GM12878 (cell line): ENCODE measurements at regions not wholly inside any gene's neighbourhood (a gene's known extent, or its start where the extent isn't known, plus 50 kb on each side); places are given as distances from the start of the nearest gene placed in this dataset.

Experiments
- ATAC-seq: fragments of 200-7000 bp; cut with Tn5 transposase; 3 replicates; pipeline ENCODE4 v1.9.1; 2020; ENCODE audit warnings: mild to moderate bottlenecking, moderate library complexity
- BruUV-seq: library from RNA; stranded (reverse); fragments of 400-500 nt; replicated peaks from 2 replicates; lab custom pipeline; 2021; lab: Mats Ljungman, UMichigan
- CTCF ChIA-PET: fragments of 300-600 bp; sonication (Branson Sonifier 250); formaldehyde crosslinking; extraction: SDS; loops from one replicate; lab custom pipeline; 2021; ENCODE audit warnings: inconsistent platforms; lab: Yijun Ruan, JAX
- POLR2A ChIA-PET: fragments of 350-600 bp; formaldehyde crosslinking; extraction: SDS; loops from one replicate; lab custom pipeline; 2021; ENCODE audit warnings: inconsistent platforms; lab: Charles Lee
- RAD21 ChIA-PET: fragments of 300-600 bp; sonication (Branson Sonifier 250); formaldehyde crosslinking; loops from one replicate; lab custom pipeline; 2023; ENCODE audit warnings: antibody characterized with exemption; ENCODE audit not compliant: unreplicated experiment; lab: Charles Lee
- SMC1A ChIA-PET: fragments of 300-600 bp; sonication (Branson Sonifier 250); formaldehyde crosslinking; loops from one replicate; lab custom pipeline; 2023; ENCODE audit not compliant: unreplicated experiment, uncharacterized antibody; lab: Charles Lee
- DNase-seq: peaks from one replicate; pipeline ENCODE4 v3.0.0-alpha.2; 2011; ENCODE audit warnings: low read depth, low spot score
- FAIRE-seq: peaks from 3 replicates; lab custom pipeline; 2011; peaks lifted over from hg19 to GRCh38; lab: Jason Lieb, UNC
- H2AFZ ChIP-seq: 2 replicates; pipeline ENCODE4 v1.6.0; 2011; ENCODE audit warnings: low read depth, low read length, control low read depth; ENCODE audit not compliant: control insufficient read depth
- H3K27ac ChIP-seq: 2 replicates; pipeline ENCODE4 v1.5.1; 2011; ENCODE audit warnings: control low read depth; ENCODE audit not compliant: control insufficient read depth, insufficient read depth
- H3K27me3 ChIP-seq, 2 experiments: replicated peaks in 1 of 2; 2 replicates each; pipeline versions ENCODE4 v1.6.0 to v1.6.1; 2011; ENCODE audit warnings: low read length in 1 of 2; ENCODE audit not compliant: control insufficient read depth in 2 of 2, insufficient read depth in 2 of 2
- H3K36me3 ChIP-seq, 2 experiments: 2 replicates each; pipeline ENCODE4 v1.5.1; 2011; ENCODE audit warnings: low read length in 1 of 2; ENCODE audit not compliant: control insufficient read depth in 2 of 2, insufficient read depth in 2 of 2
- H3K4me1 ChIP-seq: 2 replicates; pipeline ENCODE4 v1.6.1; 2011; ENCODE audit warnings: mild to moderate bottlenecking, low read length, moderate library complexity, mixed read lengths; ENCODE audit not compliant: control insufficient read depth, insufficient read depth
- H3K4me2 ChIP-seq: 2 replicates; pipeline ENCODE4 v1.6.0; 2011; ENCODE audit warnings: control low read depth; ENCODE audit not compliant: control insufficient read depth, insufficient read depth
- H3K4me3 ChIP-seq: fragments of 200-600 bp; sonication (generic); 2 replicates; pipeline ENCODE4 v1.5.1; 2016
- H3K79me2 ChIP-seq: 2 replicates; pipeline ENCODE4 v1.6.0; 2011; ENCODE audit warnings: low read length; ENCODE audit not compliant: control insufficient read depth, insufficient read depth
- H3K9ac ChIP-seq: 2 replicates; pipeline ENCODE4 v1.8.0; 2011; ENCODE audit warnings: low read length, control low read depth, mixed read lengths; ENCODE audit not compliant: control insufficient read depth, insufficient read depth
- H3K9me3 ChIP-seq: replicated peaks from 3 replicates; pipeline ENCODE4 v1.5.1; 2011; ENCODE audit warnings: mild to moderate bottlenecking, low read length; ENCODE audit not compliant: control insufficient read depth, insufficient read depth
- H4K20me1 ChIP-seq: 2 replicates; pipeline ENCODE4 v1.6.0; 2011; ENCODE audit not compliant: control insufficient read depth, insufficient read depth
- BCL11A ChIP-seq: IDR thresholded peaks from 2 replicates; pipeline ENCODE4 v1.6.1; 2011; ENCODE audit warnings: low read depth, low read length
- BMI1 ChIP-seq: fragments of 450-650 bp; IDR thresholded peaks from 2 replicates; pipeline ENCODE4 v1.6.1; 2016; ENCODE audit warnings: mild to moderate bottlenecking, moderate library complexity, borderline replicate concordance
- FOXK2 ChIP-seq: fragments of 450-650 bp; IDR thresholded peaks from 2 replicates; pipeline ENCODE4 v1.6.1; 2017; ENCODE audit warnings: mild to moderate bottlenecking, moderate library complexity
- JUNB ChIP-seq: IDR thresholded peaks from 2 replicates; pipeline ENCODE4 v1.6.1; 2016; ENCODE audit warnings: antibody characterized with exemption, mild to moderate bottlenecking
- MEF2B ChIP-seq: fragments of 450-650 bp; IDR thresholded peaks from 2 replicates; pipeline ENCODE4 v1.6.1; 2018; ENCODE audit warnings: mild to moderate bottlenecking, moderate library complexity; ENCODE audit not compliant: partially characterized antibody, poor library complexity, severe bottlenecking
- NKRF ChIP-seq: fragments of 450-650 bp; conservative IDR thresholded peaks from 2 replicates; pipeline ENCODE4 v1.6.1; 2017; ENCODE audit warnings: mild to moderate bottlenecking, moderate library complexity
- NR2C2 ChIP-seq: IDR thresholded peaks from 2 replicates; pipeline ENCODE4 v1.6.1; 2011; ENCODE audit warnings: borderline replicate concordance, low read depth; ENCODE audit not compliant: control insufficient read depth, insufficient read length
- PML ChIP-seq: IDR thresholded peaks from 2 replicates; pipeline ENCODE4 v1.6.1; 2012; ENCODE audit warnings: low read length, inconsistent platforms
- SMC3 ChIP-seq: IDR thresholded peaks from 2 replicates; pipeline ENCODE4 v1.6.1; 2011; ENCODE audit warnings: low read length, improper control_type of control experiment, borderline replicate concordance
- SRF ChIP-seq, 2 experiments: IDR thresholded peaks; 2 replicates each; pipeline ENCODE4 v1.6.1; 2011; ENCODE audit warnings: low read depth in 2 of 2, low read length in 2 of 2, mild to moderate bottlenecking in 1 of 2, moderate library complexity in 1 of 2
- SUPT20H ChIP-seq: IDR thresholded peaks from 2 replicates; pipeline ENCODE4 v1.6.1; 2011; ENCODE audit warnings: low read depth, mild to moderate bottlenecking, low read length, moderate library complexity, borderline replicate concordance; ENCODE audit not compliant: control insufficient read depth
- TCF12 ChIP-seq: IDR thresholded peaks from 2 replicates; pipeline ENCODE4 v1.6.1; 2011; ENCODE audit warnings: low read depth, mild to moderate bottlenecking, low read length
- TCF7 ChIP-seq: IDR thresholded peaks from 2 replicates; pipeline ENCODE4 v1.6.1; 2014; ENCODE audit warnings: antibody characterized with exemption, borderline replicate concordance
- WRNIP1 ChIP-seq: IDR thresholded peaks from 2 replicates; pipeline ENCODE4 v1.6.1; 2011; ENCODE audit warnings: low read depth, low read length, improper control_type of control experiment, borderline replicate concordance
- ZNF217 ChIP-seq: fragments of 450-650 bp; IDR thresholded peaks from 2 replicates; pipeline ENCODE4 v1.6.1; 2017; ENCODE audit warnings: antibody characterized with exemption, mild to moderate bottlenecking
- ZNF274 ChIP-seq: IDR thresholded peaks from one replicate; pipeline ENCODE4 v1.8.0; 2011; ENCODE audit not compliant: insufficient read length, insufficient read depth
- ZSCAN29 ChIP-seq: fragments of 450-650 bp; IDR thresholded peaks from 2 replicates; pipeline ENCODE4 v1.6.1; 2017; ENCODE audit warnings: mild to moderate bottlenecking, moderate library complexity
- WGBS: methylation state at CpG from one replicate; pipeline ENCODE4 v1.1.6; 2016; ENCODE audit warnings: low lambda C conversion rate; ENCODE audit not compliant: insufficient replicate concordance, insufficient coverage; ENCODE audit errors: missing lambda C conversion rate; 5-methylcytosine and 5-hydroxymethylcytosine counted together
- in situ Hi-C: fragments of 300-500 bp; cut with MboI; formaldehyde crosslinking; loops from 9 replicates; pipeline ENCODE4 v1.14.3; 2018; ENCODE audit warnings: mixed read lengths
- intact Hi-C: fragments of 100-400 bp; cut with micrococcal nuclease; formaldehyde crosslinking; loops from one replicate; pipeline ENCODE4 v1.14.2; 2022; ENCODE audit not compliant: unreplicated experiment
- TF ChIP-seq, protein P1 (sequence below): IDR thresholded peaks from 2 replicates; pipeline ENCODE4 v1.6.1; 2012; ENCODE audit warnings: low read length, inconsistent platforms
- TF ChIP-seq, protein P2 (sequence below): fragments of 450-650 bp; IDR thresholded peaks from 2 replicates; pipeline ENCODE4 v1.6.1; 2014; ENCODE audit warnings: mild to moderate bottlenecking

GRCh38 chr10:43958964-43959363 lies 310.3 kb upstream of the ZNF32 start (continued):
- no peak for TF ChIP-seq NKRF

GRCh38 chr10:43958071-43958432 lies 309.4 kb upstream of the ZNF32 start:
- intact Hi-C loops (no loop called here), in situ Hi-C loops (no loop called here)
- Histone ChIP-seq H3K79me2 (no peaks in the 10 kb centered on the region), H3K27ac (no peak overlapping the region), H3K9me3 (no peaks in the 10 kb centered on the region; the same call in 2 of the 3 replicates), H3K36me3 (no peaks in the 10 kb centered on the region), H3K9ac (no peak overlapping the region), H3K4me3 (no peak overlapping the region), H3K4me2 (no peak overlapping the region), H2AFZ (no peak overlapping the region), H3K27me3 (no peaks in the 10 kb centered on the region; a peak in 1 of 4 replicates), H4K20me1 (no peaks in the 10 kb centered on the region), H3K4me1 (no peaks in the 10 kb centered on the region)
- no peak for TF ChIP-seq SUPT20H
- no peak for TF ChIP-seq WRNIP1
- TF ChIP-seq FOXK2, result no peak
- no peak for TF ChIP-seq TCF7
- TF ChIP-seq JUNB, result no peak
- no peak for TF ChIP-seq BMI1
- no peak for TF ChIP-seq BCL11A
- TF ChIP-seq SRF (IDR thresholded peaks at IDR 0.05; ENCODE audit: low read depth in 2 of 2, low read length in 2 of 2), result no peak
- TF ChIP-seq SMC3, result no peak
- TF ChIP-seq PML, result no peak
- TF ChIP-seq ZNF217, result no peak
- TF ChIP-seq TCF12, result no peak
- TF ChIP-seq, protein P1, sequence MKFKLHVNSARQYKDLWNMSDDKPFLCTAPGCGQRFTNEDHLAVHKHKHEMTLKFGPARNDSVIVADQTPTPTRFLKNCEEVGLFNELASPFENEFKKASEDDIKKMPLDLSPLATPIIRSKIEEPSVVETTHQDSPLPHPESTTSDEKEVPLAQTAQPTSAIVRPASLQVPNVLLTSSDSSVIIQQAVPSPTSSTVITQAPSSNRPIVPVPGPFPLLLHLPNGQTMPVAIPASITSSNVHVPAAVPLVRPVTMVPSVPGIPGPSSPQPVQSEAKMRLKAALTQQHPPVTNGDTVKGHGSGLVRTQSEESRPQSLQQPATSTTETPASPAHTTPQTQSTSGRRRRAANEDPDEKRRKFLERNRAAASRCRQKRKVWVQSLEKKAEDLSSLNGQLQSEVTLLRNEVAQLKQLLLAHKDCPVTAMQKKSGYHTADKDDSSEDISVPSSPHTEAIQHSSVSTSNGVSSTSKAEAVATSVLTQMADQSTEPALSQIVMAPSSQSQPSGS, result no peak
- no peak for TF ChIP-seq NR2C2
- no peak for TF ChIP-seq MEF2B
- TF ChIP-seq ZSCAN29, result no peak
- TF ChIP-seq, protein P2, sequence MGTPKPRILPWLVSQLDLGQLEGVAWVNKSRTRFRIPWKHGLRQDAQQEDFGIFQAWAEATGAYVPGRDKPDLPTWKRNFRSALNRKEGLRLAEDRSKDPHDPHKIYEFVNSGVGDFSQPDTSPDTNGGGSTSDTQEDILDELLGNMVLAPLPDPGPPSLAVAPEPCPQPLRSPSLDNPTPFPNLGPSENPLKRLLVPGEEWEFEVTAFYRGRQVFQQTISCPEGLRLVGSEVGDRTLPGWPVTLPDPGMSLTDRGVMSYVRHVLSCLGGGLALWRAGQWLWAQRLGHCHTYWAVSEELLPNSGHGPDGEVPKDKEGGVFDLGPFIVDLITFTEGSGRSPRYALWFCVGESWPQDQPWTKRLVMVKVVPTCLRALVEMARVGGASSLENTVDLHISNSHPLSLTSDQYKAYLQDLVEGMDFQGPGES, result no peak
- TF ChIP-seq ZNF274, result no peak
- DNase-seq (no peak), ATAC-seq (no peak), FAIRE-seq (no peak)
- ChIA-PET CTCF (no interaction called here), POLR2A (no interaction called here), SMC1A (interaction anchor here (0.7 kb wide), 1 partner anchor 48 kb away, joined by 3 read pairs; no protein-coding TSS in a partner anchor), RAD21 (no interaction called here)
- BruUV-seq, result no TSS peak
- WGBS, result 62% methylated on average over 6 of the region's 6 CpGs
